HUDEP-2 (cell line): ENCODE measurements at regions not wholly inside any gene's neighbourhood (a gene's known extent, or its start where the extent isn't known, plus 50 kb on each side); places are given as distances from the start of the nearest gene placed in this dataset.
A peak's percentile ranks its signal among the peaks of the same experiment; 100 is the strongest.

Experiments used
- DNase-seq, 76 experiments: peaks; one replicate each; lab custom pipeline; 2025; ENCODE audit not compliant: unreplicated experiment in 76 of 76; lab: John Stamatoyannopoulos, UW

- DNase-seq = peak in 11 of 76 experiments; percentile 2 to 61 (median 14)
Observed at GRCh38 chr6:103122766-103123601, 1729.5 kb downstream of the GRIK2 start.

- no peak for DNase-seq
Observed at GRCh38 chr6:103119056-103119455, 1725.5 kb downstream of the GRIK2 start.

GRCh38 chr6:103114582-103114981, 1721.1 kb downstream of the GRIK2 start:
- DNase-seq = no peak

GRCh38 chr6:103113416-103113815, 1719.9 kb downstream of the GRIK2 start:
- DNase-seq = no peak

GRCh38 chr6:103107985-103108384, 1714.5 kb downstream of the GRIK2 start:
- DNase-seq = no peak

- DNase-seq = no peak
Observed at GRCh38 chr6:103105686-103106085, 1712.2 kb downstream of the GRIK2 start.

- no peak for DNase-seq
Observed at GRCh38 chr6:103101267-103101666, 1707.8 kb downstream of the GRIK2 start.

GRCh38 chr6:103092414-103092813, 1698.9 kb downstream of the GRIK2 start:
- peak in 1 of 76 experiments; percentile 10 for DNase-seq

GRCh38 chr6:103085801-103086200, 1692.3 kb downstream of the GRIK2 start:
- no peak for DNase-seq

- DNase-seq = no peak
Observed at GRCh38 chr6:103081876-103082630, 1688.5 kb downstream of the GRIK2 start.

GRCh38 chr6:103081126-103081525, 1687.6 kb downstream of the GRIK2 start:
- DNase-seq = no peak

- no peak for DNase-seq
Observed at GRCh38 chr6:103080497-103080896, 1687.0 kb downstream of the GRIK2 start.

- no peak for DNase-seq
Observed at GRCh38 chr6:103079867-103080266, 1686.4 kb downstream of the GRIK2 start.

GRCh38 chr6:103062136-103062535, 1668.6 kb downstream of the GRIK2 start:
- no peak for DNase-seq

- DNase-seq = no peak
Observed at GRCh38 chr6:103047567-103047966, 1654.1 kb downstream of the GRIK2 start.

GRCh38 chr6:103042336-103042735, 1648.8 kb downstream of the GRIK2 start:
- no peak for DNase-seq

- DNase-seq = no peak
Observed at GRCh38 chr6:103036846-103037245, 1643.3 kb downstream of the GRIK2 start.

- DNase-seq = no peak
Observed at GRCh38 chr6:103027271-103027931, 1633.9 kb downstream of the GRIK2 start.

- no peak for DNase-seq
Observed at GRCh38 chr6:103018426-103018825, 1624.9 kb downstream of the GRIK2 start.

GRCh38 chr6:103017878-103018277, 1624.4 kb downstream of the GRIK2 start:
- no peak for DNase-seq

- no peak for DNase-seq
Observed at GRCh38 chr6:103011605-103012004, 1618.1 kb downstream of the GRIK2 start.
